Cardiac fibroblast (primary cell): ENCODE measurements at regions not wholly inside any gene's neighbourhood (a gene's known extent, or its start where the extent isn't known, plus 50 kb on each side); places are given as distances from the start of the nearest gene placed in this dataset.
"Not testable (repeated sequence)": the region's sequence is repeated elsewhere in the genome, so short reads cannot be mapped to it uniquely, and the experiment has no call there.

Experiments
- DNase-seq, 2 donors: peaks; one replicate each; pipeline versions ENCODE4 v3.0.0 to v3.0.0-alpha.2; 2010; ENCODE audit warnings: low read depth in 2 of 2
- H3K4me3 ChIP-seq, 2 donors: replicated peaks in 1 of 2; 1 replicate in 1 of 2; 2 replicates in 1 of 2; pipeline ENCODE4 v1.5.1; 2011; ENCODE audit warnings: low read depth in 2 of 2, low read length in 2 of 2, mild to moderate bottlenecking in 2 of 2, moderate library complexity in 1 of 2
- TF ChIP-seq, protein P1 (sequence below): IDR thresholded peaks from one replicate; pipeline ENCODE4 v1.5.1; 2011; ENCODE audit warnings: low read depth, mild to moderate bottlenecking, low read length, inconsistent platforms

DNA sequence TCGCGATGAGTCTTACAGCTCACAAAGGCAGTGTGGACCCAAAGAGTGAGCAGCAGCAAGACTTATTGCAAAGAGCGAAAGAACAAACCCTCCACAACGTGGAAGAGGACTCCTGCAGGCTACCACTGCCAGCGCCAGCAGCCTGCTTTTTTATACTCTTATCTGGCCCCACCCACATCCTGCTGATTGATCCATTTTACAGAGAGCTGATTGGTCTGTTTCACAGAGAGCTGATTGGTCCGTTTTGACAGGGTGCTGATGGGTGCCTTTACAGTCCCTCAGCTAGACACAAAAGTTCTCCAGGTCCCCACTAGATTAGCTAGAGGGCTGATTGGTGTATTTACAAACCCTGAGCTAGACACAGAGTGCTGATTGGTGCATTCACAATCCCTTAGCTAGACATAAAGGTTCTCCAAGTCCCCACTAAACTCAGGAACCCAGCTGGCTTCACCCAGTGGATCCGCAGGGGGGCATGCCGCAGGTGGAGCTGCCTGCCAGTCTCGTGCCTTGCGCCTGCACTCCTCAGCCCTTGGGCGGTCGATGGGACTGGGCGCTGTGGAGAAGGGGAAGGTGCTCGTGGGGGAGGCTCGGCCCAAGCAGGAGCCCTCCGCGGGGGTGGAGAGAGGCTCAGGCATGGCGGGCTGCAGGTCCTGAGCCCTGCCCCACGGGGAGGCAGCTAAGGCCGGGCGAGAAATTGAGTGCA is 75.7 kb downstream of the QDPR start:
- DNase-seq, H3K4me3 ChIP-seq: not testable (repeated sequence)

DNA sequence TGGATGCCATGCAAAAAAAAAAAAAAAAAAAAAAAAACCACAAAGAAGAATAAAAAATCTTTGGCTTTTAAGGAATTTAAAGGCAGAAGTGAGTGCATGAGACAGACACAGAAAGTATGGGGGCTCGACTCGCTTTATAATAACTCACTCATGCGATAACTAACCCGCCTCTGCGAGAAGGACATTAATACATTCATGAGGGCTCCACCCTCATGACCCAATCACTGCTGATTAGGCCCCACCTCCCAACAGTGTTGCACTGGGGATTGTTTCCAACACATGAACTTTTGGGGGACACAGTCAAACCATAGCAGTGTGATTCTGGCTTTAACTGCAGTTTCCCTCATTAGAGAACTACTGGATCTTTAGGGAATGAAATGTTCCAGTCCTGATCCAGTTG is 78.1 kb downstream of the QDPR start:
- TF ChIP-seq, protein P1, sequence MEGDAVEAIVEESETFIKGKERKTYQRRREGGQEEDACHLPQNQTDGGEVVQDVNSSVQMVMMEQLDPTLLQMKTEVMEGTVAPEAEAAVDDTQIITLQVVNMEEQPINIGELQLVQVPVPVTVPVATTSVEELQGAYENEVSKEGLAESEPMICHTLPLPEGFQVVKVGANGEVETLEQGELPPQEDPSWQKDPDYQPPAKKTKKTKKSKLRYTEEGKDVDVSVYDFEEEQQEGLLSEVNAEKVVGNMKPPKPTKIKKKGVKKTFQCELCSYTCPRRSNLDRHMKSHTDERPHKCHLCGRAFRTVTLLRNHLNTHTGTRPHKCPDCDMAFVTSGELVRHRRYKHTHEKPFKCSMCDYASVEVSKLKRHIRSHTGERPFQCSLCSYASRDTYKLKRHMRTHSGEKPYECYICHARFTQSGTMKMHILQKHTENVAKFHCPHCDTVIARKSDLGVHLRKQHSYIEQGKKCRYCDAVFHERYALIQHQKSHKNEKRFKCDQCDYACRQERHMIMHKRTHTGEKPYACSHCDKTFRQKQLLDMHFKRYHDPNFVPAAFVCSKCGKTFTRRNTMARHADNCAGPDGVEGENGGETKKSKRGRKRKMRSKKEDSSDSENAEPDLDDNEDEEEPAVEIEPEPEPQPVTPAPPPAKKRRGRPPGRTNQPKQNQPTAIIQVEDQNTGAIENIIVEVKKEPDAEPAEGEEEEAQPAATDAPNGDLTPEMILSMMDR = no peak
- no peak for DNase-seq
- no peak overlapping the region for H3K4me3 ChIP-seq

DNA sequence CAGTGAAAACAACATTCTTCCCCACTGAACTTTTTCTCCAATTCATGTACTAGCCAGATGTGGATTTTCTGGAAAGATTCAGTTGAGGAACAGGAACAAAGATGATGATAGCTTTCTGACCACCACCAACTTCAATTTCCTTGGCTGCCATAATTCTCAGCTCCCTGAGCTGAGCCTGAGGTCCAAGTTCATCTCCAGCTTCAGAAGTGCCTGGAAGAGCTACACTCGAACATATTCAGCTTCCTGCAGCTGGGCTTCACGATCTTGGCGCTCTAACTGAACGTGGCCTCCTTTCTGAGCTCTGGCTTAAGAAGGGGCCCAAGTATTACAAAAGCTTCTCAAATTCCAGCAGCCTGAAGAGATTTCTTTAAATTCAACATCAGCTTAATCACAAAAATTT is 83.9 kb downstream of the QDPR start:
- no peak overlapping the region for H3K4me3 ChIP-seq
- no peak for DNase-seq
- TF ChIP-seq, protein P1 = no peak

DNA sequence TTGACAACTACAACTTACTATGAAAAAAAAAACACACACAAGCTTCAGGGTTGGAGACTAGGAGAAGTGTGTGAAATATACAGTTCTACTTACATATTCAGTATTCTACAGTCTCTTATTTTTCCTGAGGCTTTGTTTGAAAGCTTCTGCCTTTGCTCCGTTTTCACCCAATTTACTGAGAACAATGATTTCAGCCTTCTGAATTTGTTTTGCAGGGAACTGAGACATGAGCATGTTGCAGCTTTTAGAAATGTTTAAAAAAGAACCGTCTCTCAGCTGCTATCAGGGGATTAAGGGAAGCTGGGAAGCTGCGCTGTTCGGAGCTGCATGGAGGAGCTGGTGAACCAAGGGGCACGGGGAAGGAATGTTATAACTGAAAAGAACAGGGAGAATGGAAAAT is 85.7 kb downstream of the QDPR start:
- no peak for DNase-seq
- no peak overlapping the region for H3K4me3 ChIP-seq
- TF ChIP-seq, protein P1 = no peak

DNA sequence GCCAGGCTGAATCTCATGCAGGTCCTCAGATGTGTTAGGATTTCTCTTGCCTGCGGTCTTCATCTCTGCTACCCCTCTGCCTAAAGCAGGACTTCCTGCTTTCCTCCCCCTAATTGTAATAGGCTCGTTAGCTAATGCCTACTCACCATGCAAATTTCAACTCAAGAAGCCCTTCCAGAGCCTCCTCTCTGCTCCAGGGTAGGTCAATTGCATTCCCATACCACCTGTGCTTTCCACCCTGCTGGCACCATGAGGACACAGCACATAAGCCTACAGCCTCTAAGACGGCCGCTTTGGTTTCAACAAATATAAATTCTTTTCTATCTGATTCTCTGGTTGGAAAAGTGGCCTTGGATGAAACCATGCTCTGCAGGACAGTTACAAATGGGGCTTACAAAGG is 93.9 kb downstream of the QDPR start:
- TF ChIP-seq, protein P1 = no peak
- H3K4me3 ChIP-seq = no peak overlapping the region

DNA sequence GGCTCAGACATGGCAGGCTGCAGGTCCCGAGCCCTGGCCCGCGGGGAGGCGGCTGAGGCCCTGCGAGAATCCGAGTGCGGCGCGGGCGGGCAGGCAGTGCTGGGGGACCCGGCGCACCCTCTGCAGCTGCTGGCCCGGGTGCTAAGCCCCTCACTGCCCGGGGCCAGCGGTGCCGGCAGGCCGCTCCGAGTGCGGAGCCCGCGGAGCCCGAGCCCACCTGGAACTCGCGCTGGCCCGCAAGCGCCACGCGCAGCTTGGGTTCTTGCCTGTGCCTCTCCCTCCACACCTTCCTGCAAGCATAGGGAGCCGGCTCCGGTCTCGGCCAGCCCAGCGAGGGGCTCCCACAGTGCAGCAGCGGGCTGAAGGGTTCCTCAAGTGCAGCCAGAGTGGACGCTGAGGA is 97.5 kb downstream of the QDPR start:
- TF ChIP-seq, protein P1 = no peak
- no peak overlapping the region for H3K4me3 ChIP-seq
- DNase-seq = no peak

More for the DNA sequence above, 93.9 kb downstream of the QDPR start:
- no peak for DNase-seq

DNA sequence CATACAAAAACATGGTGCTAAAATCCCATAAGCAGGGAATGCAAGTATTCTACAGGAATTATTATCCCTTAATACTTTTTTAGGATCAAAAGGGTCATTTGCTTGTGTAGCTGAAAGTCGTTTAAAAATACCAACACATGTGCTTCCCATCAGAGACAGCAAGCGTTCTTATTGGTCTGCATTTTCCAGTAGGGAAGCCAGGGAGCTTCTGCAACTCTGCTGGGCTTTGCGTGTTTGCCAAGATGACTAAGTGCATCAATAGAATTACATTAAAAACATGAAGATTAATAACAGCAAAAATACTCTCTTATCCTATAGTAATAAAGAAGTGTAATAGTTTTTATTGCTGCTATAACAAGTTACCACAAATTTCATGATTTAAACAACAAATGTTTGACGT is 111.2 kb downstream of the QDPR start:
- H3K4me3 ChIP-seq = no peak overlapping the region
- DNase-seq = no peak
- TF ChIP-seq, protein P1 = no peak
